HG03159 (cell line): ENCODE measurements at regions not wholly inside any gene's neighbourhood (a gene's known extent, or its start where the extent isn't known, plus 50 kb on each side); places are given as distances from the start of the nearest gene placed in this dataset.
"Not testable (repeated sequence)": the region's sequence is repeated elsewhere in the genome, so short reads cannot be mapped to it uniquely, and the experiment has no call there.

Experiments used
- ATAC-seq: cut with Tn5 transposase; IDR thresholded peaks from one replicate; pipeline ENCODE4 v1.9.1; 2021; ENCODE audit warnings: mild to moderate bottlenecking, moderate library complexity; ENCODE audit not compliant: unreplicated experiment

GRCh38 chr18:4797002-4797685 lies 342.0 kb upstream of the DLGAP1 start:
- ATAC-seq = no peak

GRCh38 chr18:4789506-4789905 lies 334.4 kb upstream of the DLGAP1 start:
- ATAC-seq = no peak

- no peak for ATAC-seq
These were observed 326.8 kb upstream of the DLGAP1 start for GRCh38 chr18:4781873-4782272.

- no peak for ATAC-seq
These were observed 310.3 kb upstream of the DLGAP1 start for GRCh38 chr18:4765401-4765800.

GRCh38 chr18:4762330-4762729 lies 307.2 kb upstream of the DLGAP1 start:
- ATAC-seq = no peak

GRCh38 chr18:4758980-4759379 lies 303.9 kb upstream of the DLGAP1 start:
- no peak for ATAC-seq

GRCh38 chr18:4755848-4756247 lies 300.7 kb upstream of the DLGAP1 start:
- ATAC-seq = no peak

- ATAC-seq = not testable (repeated sequence)
These were observed 298.0 kb upstream of the DLGAP1 start for GRCh38 chr18:4753151-4753550.

GRCh38 chr18:4751523-4751922 lies 296.4 kb upstream of the DLGAP1 start:
- no peak for ATAC-seq

- ATAC-seq = no peak
These were observed 295.6 kb upstream of the DLGAP1 start for GRCh38 chr18:4750393-4751346.

- no peak for ATAC-seq
These were observed 293.9 kb upstream of the DLGAP1 start for GRCh38 chr18:4748975-4749374.

- ATAC-seq = no peak
These were observed 279.8 kb upstream of the DLGAP1 start for GRCh38 chr18:4734903-4735302.

- no peak for ATAC-seq
These were observed 278.9 kb upstream of the DLGAP1 start for GRCh38 chr18:4734021-4734420.

- ATAC-seq = no peak
These were observed 266.4 kb upstream of the DLGAP1 start for GRCh38 chr18:4721545-4721944.

- no peak for ATAC-seq
These were observed 265.4 kb upstream of the DLGAP1 start for GRCh38 chr18:4720518-4720917.

- ATAC-seq = no peak
These were observed 250.8 kb upstream of the DLGAP1 start for GRCh38 chr18:4705894-4706293.

- no peak for ATAC-seq
These were observed 249.7 kb upstream of the DLGAP1 start for GRCh38 chr18:4704781-4705180.

- ATAC-seq = no peak
These were observed 236.7 kb upstream of the DLGAP1 start for GRCh38 chr18:4691836-4692235.

- not testable (repeated sequence) for ATAC-seq
These were observed 223.6 kb upstream of the DLGAP1 start for GRCh38 chr18:4678685-4679084.

GRCh38 chr18:4677006-4677405 lies 221.9 kb upstream of the DLGAP1 start:
- no peak for ATAC-seq

GRCh38 chr18:4672162-4672561 lies 217.1 kb upstream of the DLGAP1 start:
- ATAC-seq = no peak

GRCh38 chr18:4658804-4659203 lies 203.7 kb upstream of the DLGAP1 start:
- ATAC-seq = no peak
